Stomach smooth muscle (tissue), 2 donors: ENCODE measurements at regions not wholly inside any gene's neighbourhood (a gene's known extent, or its start where the extent isn't known, plus 50 kb on each side); places are given as distances from the start of the nearest gene placed in this dataset.

Experiments
- H3K27ac ChIP-seq: one replicate; pipeline ENCODE4 v1.7.0; 2013; ENCODE audit warnings: mild to moderate bottlenecking, low read length, inconsistent platforms
- H3K27me3 ChIP-seq, 2 donors: one replicate each; pipeline ENCODE4 v1.7.0; 2013; ENCODE audit warnings: low read length in 2 of 2; ENCODE audit not compliant: insufficient read depth in 2 of 2, control insufficient read depth in 1 of 2
- H3K36me3 ChIP-seq, 2 donors: one replicate each; pipeline ENCODE4 v1.7.0; 2013; ENCODE audit warnings: low read length in 2 of 2; ENCODE audit not compliant: control insufficient read depth in 2 of 2, insufficient read depth in 2 of 2
- H3K4me1 ChIP-seq: one replicate; pipeline ENCODE4 v1.7.0; 2013; ENCODE audit warnings: low read length; ENCODE audit not compliant: control insufficient read depth, insufficient read depth
- H3K4me3 ChIP-seq, 2 donors: one replicate each; pipeline ENCODE4 v1.7.0; 2013; ENCODE audit warnings: low read length in 2 of 2
- H3K9ac ChIP-seq, 2 donors: one replicate each; pipeline ENCODE4 v1.7.0; 2013; ENCODE audit warnings: low read length in 2 of 2, mild to moderate bottlenecking in 1 of 2
- H3K9me3 ChIP-seq, 2 donors: one replicate each; pipeline ENCODE4 v1.7.0; 2013; ENCODE audit warnings: low read length in 2 of 2; ENCODE audit not compliant: control insufficient read depth in 2 of 2
- donor health status: healthy.
- donor health status: Pancreatic carcinoma.

DNA sequence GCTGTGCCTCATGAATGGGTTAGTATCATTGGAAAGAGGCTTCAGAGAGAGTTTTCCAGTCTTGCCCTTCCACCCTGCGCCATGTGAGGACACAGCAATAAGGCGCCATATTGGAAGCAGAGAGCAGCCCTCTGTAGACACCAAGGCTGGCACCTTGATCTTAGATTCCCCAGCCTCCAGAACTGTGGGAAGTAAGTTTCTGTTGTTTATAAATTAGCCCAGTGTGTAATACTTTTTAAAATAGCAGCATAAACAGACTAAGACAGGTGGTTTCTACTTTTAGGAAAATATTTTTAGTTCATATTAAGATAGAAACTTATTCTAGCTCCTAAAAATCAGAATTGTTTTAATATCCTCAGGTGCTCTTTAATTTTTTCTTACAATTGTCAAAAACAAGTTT, 117.9 kb downstream of the TM9SF2 start:
- no peaks in the 10 kb centered on the region for H3K27me3 ChIP-seq
- H3K9me3 ChIP-seq, result no peaks in the 10 kb centered on the region
- H3K4me3 ChIP-seq, result no peak overlapping the region
- H3K27ac ChIP-seq, result no peak overlapping the region
- no peak overlapping the region for H3K9ac ChIP-seq
- peaks cover 3% of the 10 kb centered on the region for H3K4me1 ChIP-seq
- no peaks in the 10 kb centered on the region for H3K36me3 ChIP-seq

- Histone ChIP-seq H3K9ac (no peak overlapping the region), H3K4me3 (no peak overlapping the region), H3K36me3 (no peaks in the 10 kb centered on the region), H3K27me3 (no peaks in the 10 kb centered on the region), H3K27ac (no peak overlapping the region), H3K9me3 (no peaks in the 10 kb centered on the region), H3K4me1 (peaks cover 3% of the 10 kb centered on the region)
These were observed 116.4 kb downstream of the TM9SF2 start for GRCh38 chr13:99617474-99618255.

GRCh38 chr13:99614465-99614885, 113.2 kb downstream of the TM9SF2 start:
- Histone ChIP-seq H3K4me3 (no peak overlapping the region), H3K9me3 (no peaks in the 10 kb centered on the region), H3K27me3 (no peaks in the 10 kb centered on the region), H3K36me3 (no peaks in the 10 kb centered on the region), H3K4me1 (peaks cover 3% of the 10 kb centered on the region), H3K9ac (no peak overlapping the region), H3K27ac (no peak overlapping the region)
